ENCODE measurements at regions not wholly inside any gene's neighbourhood (a gene's known extent, or its start where the extent isn't known, plus 50 kb on each side); places are given as distances from the start of the nearest gene placed in this dataset.
A peak's percentile ranks its signal among the peaks of the same experiment; 100 is the strongest.

- no peak for DNase-seq (ENCODE audit: low spot score)
Measured at GRCh38 chr15:52872036-52872818, 82.1 kb upstream of the ONECUT1 start.

- no peak for DNase-seq (ENCODE audit: low spot score)
Measured at GRCh38 chr15:52870015-52870414, 79.9 kb upstream of the ONECUT1 start.

- no peak for DNase-seq (ENCODE audit: low spot score)
Measured at GRCh38 chr15:52866698-52867097, 76.6 kb upstream of the ONECUT1 start.

GRCh38 chr15:52862677-52863076, 72.5 kb upstream of the ONECUT1 start:
- DNase-seq (ENCODE audit: low spot score) = no peak

GRCh38 chr15:52858782-52859176, 68.6 kb upstream of the ONECUT1 start:
- DNase-seq (ENCODE audit: low spot score) = no peak

GRCh38 chr15:52857937-52858781, 68.0 kb upstream of the ONECUT1 start:
- no peak for DNase-seq (ENCODE audit: low spot score)

GRCh38 chr15:52857471-52857870, 67.3 kb upstream of the ONECUT1 start:
- DNase-seq (ENCODE audit: low spot score) = no peak

GRCh38 chr15:52856286-52856685, 66.2 kb upstream of the ONECUT1 start:
- DNase-seq (ENCODE audit: low spot score) = peak; percentile 6

- DNase-seq (ENCODE audit: low spot score) = no peak
Measured at GRCh38 chr15:52855157-52855556, 65.0 kb upstream of the ONECUT1 start.

- DNase-seq (ENCODE audit: low spot score) = no peak
Measured at GRCh38 chr15:52844823-52845222, 54.7 kb upstream of the ONECUT1 start.

Data from pons (tissue), 1 donor.